Activated gamma-delta T cell treated with anti-CD3 and anti-CD28 coated beads, Interleukin-2, amount 50 U/mL, for 16 hours (primary cell): ENCODE measurements at regions not wholly inside any gene's neighbourhood (a gene's known extent, or its start where the extent isn't known, plus 50 kb on each side); places are given as distances from the start of the nearest gene placed in this dataset.
A peak's percentile ranks its signal among the peaks of the same experiment; 100 is the strongest.
"Not testable (repeated sequence)": the region's sequence is repeated elsewhere in the genome, so short reads cannot be mapped to it uniquely, and the experiment has no call there.

Experiments used
- DNase-seq: peaks from one replicate; pipeline ENCODE4 v3.0.0-alpha.2; 2020; ENCODE audit warnings: low read depth

DNA sequence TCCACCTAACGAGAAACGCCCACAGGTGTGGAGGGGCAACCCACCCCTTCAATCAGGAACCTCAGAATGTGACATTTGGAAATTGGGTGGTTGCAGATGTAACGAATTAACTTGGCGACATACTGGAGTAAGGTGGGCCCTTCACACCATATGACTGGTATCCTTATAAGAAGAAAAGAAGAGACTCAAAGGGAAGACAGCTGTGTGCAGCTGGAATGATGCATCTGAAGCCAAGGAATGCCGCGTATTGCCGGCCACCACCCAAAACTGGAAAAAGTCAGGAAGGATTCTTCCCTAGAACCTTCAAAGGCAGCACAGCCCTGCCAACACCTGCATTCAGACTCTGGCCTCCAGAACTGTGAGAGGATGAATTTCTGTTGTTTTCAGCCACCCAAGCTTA is 270.0 kb upstream of the FRG2C start:
- DNase-seq: not testable (repeated sequence)

- not testable (repeated sequence) for DNase-seq
These were observed 269.4 kb upstream of the FRG2C start for GRCh38 chr3:75394562-75395360.

GRCh38 chr3:75395580-75396315 is 268.4 kb upstream of the FRG2C start:
- no peak for DNase-seq

GRCh38 chr3:75396316-75396802 is 267.8 kb upstream of the FRG2C start:
- DNase-seq: no peak

GRCh38 chr3:75397486-75397885 is 266.6 kb upstream of the FRG2C start:
- not testable (repeated sequence) for DNase-seq

- not testable (repeated sequence) for DNase-seq
These were observed 241.8 kb upstream of the FRG2C start for GRCh38 chr3:75422101-75422945.

GRCh38 chr3:75425379-75425778 is 238.7 kb upstream of the FRG2C start:
- not testable (repeated sequence) for DNase-seq

- DNase-seq: not testable (repeated sequence)
These were observed 236.6 kb upstream of the FRG2C start for GRCh38 chr3:75427486-75427885.

GRCh38 chr3:75427906-75428305 is 236.2 kb upstream of the FRG2C start:
- not testable (repeated sequence) for DNase-seq

DNA sequence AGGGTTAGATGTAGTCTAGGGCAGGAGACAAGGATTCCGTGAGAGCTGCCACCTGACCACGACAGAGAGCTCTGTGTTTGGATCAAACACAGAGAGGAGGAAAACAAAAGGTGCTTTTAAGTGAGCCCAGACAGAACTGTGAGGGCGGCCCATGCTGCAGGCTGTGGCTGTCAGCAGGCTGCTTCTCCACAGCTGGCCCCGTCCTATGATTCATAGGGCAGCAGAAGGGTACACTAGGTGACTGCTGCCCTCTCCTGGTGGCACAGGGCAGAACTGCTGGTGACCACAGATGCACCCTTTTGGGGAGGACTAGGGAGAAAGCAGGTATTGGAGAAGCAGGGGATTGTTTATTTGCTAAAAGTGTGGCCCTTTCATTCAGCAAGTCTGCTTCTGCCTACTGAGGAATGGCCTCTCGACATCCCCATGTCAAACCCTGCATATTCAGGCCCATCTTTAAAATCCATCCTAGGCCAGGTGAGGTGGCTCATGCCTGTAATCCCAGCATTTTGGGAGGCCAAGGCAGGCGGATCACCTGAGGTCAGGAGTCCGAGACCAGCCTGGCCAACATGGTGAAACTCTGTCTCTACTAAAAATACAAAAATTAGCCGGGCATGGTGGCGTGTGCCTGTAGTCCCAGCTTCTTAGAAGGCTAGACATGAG is 234.4 kb upstream of the FRG2C start:
- peak; percentile 52 for DNase-seq

- not testable (repeated sequence) for DNase-seq
These were observed 233.7 kb upstream of the FRG2C start for GRCh38 chr3:75430406-75430805.

DNA sequence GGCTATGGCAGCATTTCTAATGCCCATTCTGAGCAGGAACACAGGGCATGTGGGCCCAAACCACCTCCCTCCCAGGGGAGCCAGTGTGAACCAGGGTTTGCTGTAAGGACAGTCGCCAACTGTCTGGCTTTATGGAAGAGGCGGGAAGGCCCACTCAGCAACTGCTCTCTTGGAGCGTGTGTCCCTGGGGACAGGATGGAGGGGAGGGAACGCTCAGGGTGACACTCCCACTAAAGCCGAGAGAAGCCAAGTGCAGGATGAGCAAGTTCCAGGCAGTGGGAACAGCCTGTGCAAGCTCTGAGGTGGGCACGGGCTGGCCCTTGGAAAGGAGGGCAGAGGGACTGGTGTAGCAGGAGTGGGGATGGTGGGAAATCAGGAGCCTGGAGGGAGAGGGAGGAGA is 233.0 kb upstream of the FRG2C start:
- not testable (repeated sequence) for DNase-seq

- DNase-seq: not testable (repeated sequence)
These were observed 231.7 kb upstream of the FRG2C start for GRCh38 chr3:75432466-75432865.

- not testable (repeated sequence) for DNase-seq
These were observed 231.2 kb upstream of the FRG2C start for GRCh38 chr3:75432885-75433284.

DNA sequence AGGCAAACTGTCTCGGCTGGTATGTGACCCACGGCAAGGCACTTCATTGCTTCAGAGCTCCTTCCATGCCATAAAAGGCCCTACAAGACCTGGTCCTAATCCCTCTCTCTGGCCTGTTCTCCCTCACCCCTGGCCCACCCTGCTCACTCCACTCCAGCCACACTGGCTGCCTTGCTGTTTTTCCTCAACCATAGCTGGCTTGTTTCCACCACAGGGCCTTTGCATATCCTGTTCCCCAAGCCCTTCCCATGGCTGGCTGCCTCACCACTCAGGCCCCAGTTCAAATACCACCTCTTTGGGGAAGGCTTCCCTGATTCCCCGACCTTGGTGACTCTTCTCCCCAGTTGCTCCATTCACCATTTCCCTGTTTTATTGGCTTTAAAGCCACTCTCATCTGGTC is 230.8 kb upstream of the FRG2C start:
- not testable (repeated sequence) for DNase-seq

GRCh38 chr3:75434276-75434912 is 229.7 kb upstream of the FRG2C start:
- DNase-seq: not testable (repeated sequence)

GRCh38 chr3:75434913-75435793 is 229.0 kb upstream of the FRG2C start:
- peak; percentile 98 for DNase-seq

- not testable (repeated sequence) for DNase-seq
These were observed 228.2 kb upstream of the FRG2C start for GRCh38 chr3:75435794-75436400.

GRCh38 chr3:75440986-75441385 is 223.1 kb upstream of the FRG2C start:
- DNase-seq: not testable (repeated sequence)

- DNase-seq: not testable (repeated sequence)
These were observed 219.5 kb upstream of the FRG2C start for GRCh38 chr3:75444634-75445033.
